WTC11 (cell line): ENCODE measurements at regions not wholly inside any gene's neighbourhood (a gene's known extent, or its start where the extent isn't known, plus 50 kb on each side); places are given as distances from the start of the nearest gene placed in this dataset.

Experiments used
- ATAC-seq: fragments of 200-7000 bp; cut with Tn5 transposase; 2 replicates; pipeline ENCODE4 v1.10.0; 2021; ENCODE audit warnings: mild to moderate bottlenecking, moderate library complexity
- CTCF ChIA-PET: fragments of 300-600 bp; sonication (Branson Sonifier 250); formaldehyde crosslinking; loops from one replicate; lab custom pipeline; 2021; ENCODE audit warnings: antibody characterized with exemption; lab: Charles Lee
- POLR2A ChIA-PET: fragments of 350-600 bp; sonication (Branson Sonifier 250); formaldehyde crosslinking; loops from one replicate; lab custom pipeline; 2021; ENCODE audit warnings: antibody characterized with exemption; lab: Charles Lee
- DNase-seq: peaks from one replicate; pipeline ENCODE4 v3.0.0; 2021; ENCODE audit warnings: low spot score
- H3K27ac Mint-ChIP-seq: 2 replicates; pipeline ENCODE4 v1.8.0; 2021; ENCODE audit warnings: mixed read lengths
- H3K27me3 Mint-ChIP-seq: 2 replicates; pipeline ENCODE4 v1.8.0; 2021; ENCODE audit warnings: low read depth, mild to moderate bottlenecking, moderate library complexity, mixed read lengths
- H3K36me3 Mint-ChIP-seq: 2 replicates; pipeline ENCODE4 v1.8.0; 2021; ENCODE audit warnings: mixed read lengths
- H3K4me1 Mint-ChIP-seq: 2 replicates; pipeline ENCODE4 v1.8.0; 2022; ENCODE audit warnings: mixed read lengths
- H3K4me3 Mint-ChIP-seq: 2 replicates; pipeline ENCODE4 v1.8.0; 2021; ENCODE audit warnings: mild to moderate bottlenecking, moderate library complexity, mixed read lengths
- H3K9me3 Mint-ChIP-seq: 2 replicates; pipeline ENCODE4 v1.8.0; 2021; ENCODE audit warnings: mixed read lengths
- E2F1 ChIP-seq: sonication (generic); formaldehyde crosslinking; IDR thresholded peaks from 2 replicates; pipeline ENCODE4 v1.8.0; 2022; ENCODE audit warnings: mild to moderate bottlenecking, missing genetic modification reagents
- ELF4 ChIP-seq: sonication (generic); formaldehyde crosslinking; IDR thresholded peaks from 2 replicates; pipeline ENCODE4 v1.8.1; 2022; ENCODE audit warnings: low read depth, mild to moderate bottlenecking, moderate library complexity, missing genetic modification reagents
- FOXP1 ChIP-seq: sonication (generic); formaldehyde crosslinking; IDR thresholded peaks from 2 replicates; pipeline ENCODE4 v1.8.0; 2022; ENCODE audit warnings: missing genetic modification reagents, mild to moderate bottlenecking, moderate library complexity, borderline replicate concordance
- IRF1 ChIP-seq: sonication (generic); formaldehyde crosslinking; IDR thresholded peaks from 2 replicates; pipeline ENCODE4 v1.8.0; 2023; ENCODE audit warnings: missing genetic modification reagents
- IRF2 ChIP-seq: sonication (generic); formaldehyde crosslinking; IDR thresholded peaks from 2 replicates; pipeline ENCODE4 v1.8.0; 2022; ENCODE audit warnings: low read depth, missing genetic modification reagents, borderline replicate concordance
- JUN ChIP-seq: sonication (generic); formaldehyde crosslinking; IDR thresholded peaks from 2 replicates; pipeline ENCODE4 v1.8.0; 2023; ENCODE audit warnings: mild to moderate bottlenecking, missing genetic modification reagents
- MXD4 ChIP-seq: fragments of 250-450 bp; sonication (Bioruptor Pico); IDR thresholded peaks from 2 replicates; pipeline ENCODE4 v1.8.0; 2021; ENCODE audit warnings: mild to moderate bottlenecking, moderate library complexity, borderline replicate concordance
- NFATC4 ChIP-seq: fragments of 250-450 bp; sonication (Bioruptor Pico); IDR thresholded peaks from 2 replicates; pipeline ENCODE4 v1.9.0; 2021; ENCODE audit warnings: mild to moderate bottlenecking
- NFE2L1 ChIP-seq: sonication (generic); formaldehyde crosslinking; IDR thresholded peaks from 2 replicates; pipeline ENCODE4 v1.8.1; 2023; ENCODE audit warnings: missing genetic modification reagents
- NR1H2 ChIP-seq: sonication (generic); formaldehyde crosslinking; IDR thresholded peaks from 2 replicates; pipeline ENCODE4 v1.9.0; 2021; ENCODE audit warnings: mild to moderate bottlenecking, moderate library complexity, missing genetic modification reagents
- RELA ChIP-seq: sonication (generic); formaldehyde crosslinking; IDR thresholded peaks from 2 replicates; pipeline ENCODE4 v1.8.1; 2022; ENCODE audit warnings: missing genetic modification reagents, mild to moderate bottlenecking, borderline replicate concordance
- SP1 ChIP-seq: sonication (generic); formaldehyde crosslinking; conservative IDR thresholded peaks from 2 replicates; pipeline ENCODE4 v1.8.1; 2022; ENCODE audit warnings: missing genetic modification reagents
- TEAD1 ChIP-seq: sonication (generic); formaldehyde crosslinking; IDR thresholded peaks from 2 replicates; pipeline ENCODE4 v1.8.0; 2022; ENCODE audit warnings: mild to moderate bottlenecking, missing genetic modification reagents
- ZNF219 ChIP-seq: sonication (generic); formaldehyde crosslinking; IDR thresholded peaks from 2 replicates; pipeline ENCODE4 v1.8.0; 2023; ENCODE audit warnings: missing genetic modification reagents, mild to moderate bottlenecking, borderline replicate concordance
- ZNF232 ChIP-seq: sonication (generic); formaldehyde crosslinking; IDR thresholded peaks from 2 replicates; pipeline ENCODE4 v1.8.0; 2022; ENCODE audit warnings: mild to moderate bottlenecking, missing genetic modification reagents
- ZNF263 ChIP-seq: sonication (generic); formaldehyde crosslinking; IDR thresholded peaks from 2 replicates; pipeline ENCODE4 v1.8.1; 2022; ENCODE audit warnings: low read depth, mild to moderate bottlenecking, moderate library complexity, missing genetic modification reagents
- TF ChIP-seq, protein P1 (sequence below): sonication (generic); formaldehyde crosslinking; IDR thresholded peaks from 2 replicates; pipeline ENCODE4 v1.8.1; 2023; ENCODE audit warnings: mild to moderate bottlenecking, missing genetic modification reagents, borderline replicate concordance
- TF ChIP-seq, protein P2 (sequence below): sonication (generic); formaldehyde crosslinking; conservative IDR thresholded peaks from 2 replicates; pipeline ENCODE4 v1.8.1; 2022; ENCODE audit warnings: mild to moderate bottlenecking, missing genetic modification reagents
- TF ChIP-seq, protein P3 (sequence below): sonication (generic); formaldehyde crosslinking; IDR thresholded peaks from 2 replicates; pipeline ENCODE4 v1.8.1; 2023; ENCODE audit warnings: mild to moderate bottlenecking, missing genetic modification reagents, moderate library complexity
- TF ChIP-seq, protein P4 (sequence below): sonication (generic); formaldehyde crosslinking; IDR thresholded peaks from 2 replicates; pipeline ENCODE4 v1.8.1; 2023; ENCODE audit warnings: mild to moderate bottlenecking, moderate library complexity, missing genetic modification reagents
- TF ChIP-seq, protein P5 (sequence below): fragments of 250-450 bp; sonication (Bioruptor Pico); IDR thresholded peaks from 2 replicates; pipeline ENCODE4 v1.9.0; 2021; ENCODE audit warnings: mild to moderate bottlenecking

GRCh38 chrX:5100004-5100403, 1128.7 kb downstream of the NLGN4X start (continued):
- TF ChIP-seq, protein P1, sequence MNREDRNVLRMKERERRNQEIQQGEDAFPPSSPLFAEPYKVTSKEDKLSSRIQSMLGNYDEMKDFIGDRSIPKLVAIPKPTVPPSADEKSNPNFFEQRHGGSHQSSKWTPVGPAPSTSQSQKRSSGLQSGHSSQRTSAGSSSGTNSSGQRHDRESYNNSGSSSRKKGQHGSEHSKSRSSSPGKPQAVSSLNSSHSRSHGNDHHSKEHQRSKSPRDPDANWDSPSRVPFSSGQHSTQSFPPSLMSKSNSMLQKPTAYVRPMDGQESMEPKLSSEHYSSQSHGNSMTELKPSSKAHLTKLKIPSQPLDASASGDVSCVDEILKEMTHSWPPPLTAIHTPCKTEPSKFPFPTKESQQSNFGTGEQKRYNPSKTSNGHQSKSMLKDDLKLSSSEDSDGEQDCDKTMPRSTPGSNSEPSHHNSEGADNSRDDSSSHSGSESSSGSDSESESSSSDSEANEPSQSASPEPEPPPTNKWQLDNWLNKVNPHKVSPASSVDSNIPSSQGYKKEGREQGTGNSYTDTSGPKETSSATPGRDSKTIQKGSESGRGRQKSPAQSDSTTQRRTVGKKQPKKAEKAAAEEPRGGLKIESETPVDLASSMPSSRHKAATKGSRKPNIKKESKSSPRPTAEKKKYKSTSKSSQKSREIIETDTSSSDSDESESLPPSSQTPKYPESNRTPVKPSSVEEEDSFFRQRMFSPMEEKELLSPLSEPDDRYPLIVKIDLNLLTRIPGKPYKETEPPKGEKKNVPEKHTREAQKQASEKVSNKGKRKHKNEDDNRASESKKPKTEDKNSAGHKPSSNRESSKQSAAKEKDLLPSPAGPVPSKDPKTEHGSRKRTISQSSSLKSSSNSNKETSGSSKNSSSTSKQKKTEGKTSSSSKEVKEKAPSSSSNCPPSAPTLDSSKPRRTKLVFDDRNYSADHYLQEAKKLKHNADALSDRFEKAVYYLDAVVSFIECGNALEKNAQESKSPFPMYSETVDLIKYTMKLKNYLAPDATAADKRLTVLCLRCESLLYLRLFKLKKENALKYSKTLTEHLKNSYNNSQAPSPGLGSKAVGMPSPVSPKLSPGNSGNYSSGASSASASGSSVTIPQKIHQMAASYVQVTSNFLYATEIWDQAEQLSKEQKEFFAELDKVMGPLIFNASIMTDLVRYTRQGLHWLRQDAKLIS (CRISPR knock-in tag), result no peak
- TF ChIP-seq ZNF263 (CRISPR knock-in tag), result no peak
- TF ChIP-seq NFE2L1 (CRISPR knock-in tag), result no peak
- TF ChIP-seq RELA (CRISPR knock-in tag), result no peak
- TF ChIP-seq FOXP1 (CRISPR knock-in tag), result no peak
- no peak for TF ChIP-seq IRF2
- TF ChIP-seq ZNF232 (CRISPR knock-in tag), result no peak
- TF ChIP-seq ZNF219 (CRISPR knock-in tag), result no peak
- TF ChIP-seq NR1H2 (CRISPR knock-in tag), result no peak
- no peak for TF ChIP-seq TEAD1 (CRISPR knock-in tag)
- TF ChIP-seq, all 79 proteins: peak for 0

- TF ChIP-seq, protein P1 (CRISPR knock-in tag), result no peak
- TF ChIP-seq E2F1 (CRISPR knock-in tag), result no peak
- no peak for TF ChIP-seq ZNF263 (CRISPR knock-in tag)
- TF ChIP-seq MXD4, result no peak
- TF ChIP-seq, protein P2, sequence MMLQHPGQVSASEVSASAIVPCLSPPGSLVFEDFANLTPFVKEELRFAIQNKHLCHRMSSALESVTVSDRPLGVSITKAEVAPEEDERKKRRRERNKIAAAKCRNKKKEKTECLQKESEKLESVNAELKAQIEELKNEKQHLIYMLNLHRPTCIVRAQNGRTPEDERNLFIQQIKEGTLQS (CRISPR knock-in tag), result no peak
- no peak for TF ChIP-seq NFATC4 (CRISPR knock-in tag)
- TF ChIP-seq JUN (CRISPR knock-in tag), result no peak
- TF ChIP-seq IRF1, result no peak
- TF ChIP-seq, protein P3, sequence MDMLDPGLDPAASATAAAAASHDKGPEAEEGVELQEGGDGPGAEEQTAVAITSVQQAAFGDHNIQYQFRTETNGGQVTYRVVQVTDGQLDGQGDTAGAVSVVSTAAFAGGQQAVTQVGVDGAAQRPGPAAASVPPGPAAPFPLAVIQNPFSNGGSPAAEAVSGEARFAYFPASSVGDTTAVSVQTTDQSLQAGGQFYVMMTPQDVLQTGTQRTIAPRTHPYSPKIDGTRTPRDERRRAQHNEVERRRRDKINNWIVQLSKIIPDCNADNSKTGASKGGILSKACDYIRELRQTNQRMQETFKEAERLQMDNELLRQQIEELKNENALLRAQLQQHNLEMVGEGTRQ, result no peak
- no peak for TF ChIP-seq ELF4
- TF ChIP-seq, protein P4, sequence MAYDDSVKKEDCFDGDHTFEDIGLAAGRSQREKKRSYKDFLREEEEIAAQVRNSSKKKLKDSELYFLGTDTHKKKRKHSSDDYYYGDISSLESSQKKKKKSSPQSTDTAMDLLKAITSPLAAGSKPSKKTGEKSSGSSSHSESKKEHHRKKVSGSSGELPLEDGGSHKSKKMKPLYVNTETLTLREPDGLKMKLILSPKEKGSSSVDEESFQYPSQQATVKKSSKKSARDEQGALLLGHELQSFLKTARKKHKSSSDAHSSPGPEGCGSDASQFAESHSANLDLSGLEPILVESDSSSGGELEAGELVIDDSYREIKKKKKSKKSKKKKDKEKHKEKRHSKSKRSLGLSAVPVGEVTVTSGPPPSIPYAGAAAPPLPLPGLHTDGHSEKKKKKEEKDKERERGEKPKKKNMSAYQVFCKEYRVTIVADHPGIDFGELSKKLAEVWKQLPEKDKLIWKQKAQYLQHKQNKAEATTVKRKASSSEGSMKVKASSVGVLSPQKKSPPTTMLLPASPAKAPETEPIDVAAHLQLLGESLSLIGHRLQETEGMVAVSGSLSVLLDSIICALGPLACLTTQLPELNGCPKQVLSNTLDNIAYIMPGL (CRISPR knock-in tag), result no peak
- TF ChIP-seq, protein P5, sequence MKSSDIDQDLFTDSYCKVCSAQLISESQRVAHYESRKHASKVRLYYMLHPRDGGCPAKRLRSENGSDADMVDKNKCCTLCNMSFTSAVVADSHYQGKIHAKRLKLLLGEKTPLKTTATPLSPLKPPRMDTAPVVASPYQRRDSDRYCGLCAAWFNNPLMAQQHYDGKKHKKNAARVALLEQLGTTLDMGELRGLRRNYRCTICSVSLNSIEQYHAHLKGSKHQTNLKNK (CRISPR knock-in tag), result no peak
- TF ChIP-seq SP1, result no peak
- no peak for TF ChIP-seq ZNF232 (CRISPR knock-in tag)
- Mint-ChIP-seq H3K27me3 (no peaks in the 10 kb centered on the region), H3K4me3 (no peak overlapping the region), H3K4me1 (peaks cover 8% of the 10 kb centered on the region), H3K36me3 (no peaks in the 10 kb centered on the region), H3K27ac (no peak overlapping the region), H3K9me3 (no peaks in the 10 kb centered on the region)
- ChIA-PET CTCF (no interaction called here), POLR2A (no interaction called here)
- ATAC-seq (no peak), DNase-seq (no peak)
These were observed 1142.3 kb downstream of the NLGN4X start for GRCh38 chrX:5086388-5086787.
